Endothelial cell of umbilical vein (primary cell): ENCODE measurements at regions not wholly inside any gene's neighbourhood (a gene's known extent, or its start where the extent isn't known, plus 50 kb on each side); places are given as distances from the start of the nearest gene placed in this dataset.

Experiments
- BruUV-seq: library from RNA; stranded (reverse); fragments of 400-500 nt; replicated peaks from 2 replicates; lab custom pipeline; 2021; lab: Mats Ljungman, UMichigan
- CTCF ChIA-PET: fragments of 300-600, 350-600 bp; sonication (Branson Sonifier 250); formaldehyde crosslinking; loops from one replicate; lab custom pipeline; 2021; ENCODE audit warnings: antibody characterized with exemption, inconsistent platforms; lab: Charles Lee
- POLR2A ChIA-PET: fragments of 300-600, 350-600 bp; sonication (Branson Sonifier 250); formaldehyde crosslinking; loops from one replicate; lab custom pipeline; 2021; ENCODE audit warnings: antibody characterized with exemption, inconsistent platforms; lab: Charles Lee
- DNase-seq: peaks from one replicate; pipeline ENCODE4 v3.0.0-alpha.2; 2011; ENCODE audit warnings: low read depth, low spot score
- FAIRE-seq: peaks from 2 replicates; lab custom pipeline; 2011; peaks lifted over from hg19 to GRCh38; lab: Jason Lieb, UNC
- H2AFZ ChIP-seq: 2 replicates; pipeline ENCODE4 v1.6.0; 2012; ENCODE audit warnings: low read depth, low read length, control low read depth, inconsistent platforms
- H3K27ac ChIP-seq: 2 replicates; pipeline ENCODE4 v1.5.1; 2011; ENCODE audit warnings: low read depth, mild to moderate bottlenecking, control low read depth, low read length, moderate library complexity; ENCODE audit not compliant: insufficient read depth
- H3K27me3 ChIP-seq, 2 experiments: 2 replicates each; pipeline versions ENCODE4 v1.6.0 to v1.6.1; 2011; ENCODE audit warnings: low read length in 2 of 2, mixed read lengths in 1 of 2; ENCODE audit not compliant: control insufficient read depth in 2 of 2, insufficient read depth in 2 of 2
- H3K36me3 ChIP-seq, 2 experiments: 2 replicates in 1 of 2; 3 replicates in 1 of 2; pipeline ENCODE4 v1.5.1; 2011; ENCODE audit warnings: low read length in 2 of 2, mild to moderate bottlenecking in 1 of 2, moderate library complexity in 1 of 2; ENCODE audit not compliant: control insufficient read depth in 2 of 2, insufficient read depth in 2 of 2; ENCODE audit errors: extremely low read depth in 1 of 2
- H3K4me1 ChIP-seq: 3 replicates; pipeline ENCODE4 v1.5.1; 2011; ENCODE audit warnings: mild to moderate bottlenecking, low read length; ENCODE audit not compliant: control insufficient read depth, insufficient read depth; ENCODE audit errors: extremely low read depth
- H3K4me2 ChIP-seq: 2 replicates; pipeline ENCODE4 v1.6.1; 2011; ENCODE audit warnings: low read length, control low read depth, mixed read lengths; ENCODE audit not compliant: insufficient read depth
- H3K4me3 ChIP-seq, 3 experiments: fragments of 200-600 bp in 1 of 3; sonication (generic), shearing (Covaris generic) in 1 of 3; replicated peaks in 1 of 3; 2 replicates each; pipeline ENCODE4 v1.5.1; 2011 to 2016; ENCODE audit warnings: control low read depth in 3 of 3, low read length in 3 of 3, mild to moderate bottlenecking in 2 of 3, inconsistent platforms in 1 of 3, low read depth in 1 of 3, moderate library complexity in 1 of 3; ENCODE audit not compliant: insufficient read depth in 1 of 3
- H3K79me2 ChIP-seq: 2 replicates; pipeline ENCODE4 v1.6.0; 2012; ENCODE audit warnings: low read length, inconsistent platforms; ENCODE audit not compliant: control insufficient read depth, insufficient read depth
- H3K9ac ChIP-seq: replicated peaks from 2 replicates; pipeline ENCODE3; 2011; ENCODE audit warnings: low read length, control low read depth; ENCODE audit not compliant: insufficient read depth; ENCODE audit errors: extremely low read depth
- H3K9me1 ChIP-seq: replicated peaks from 3 replicates; pipeline ENCODE4 v1.6.0; 2011; ENCODE audit warnings: mild to moderate bottlenecking, low read length; ENCODE audit not compliant: control insufficient read depth, insufficient read depth; ENCODE audit errors: extremely low read depth
- H3K9me3 ChIP-seq: replicated peaks from 2 replicates; pipeline ENCODE4 v1.5.1; 2012; ENCODE audit warnings: low read length, inconsistent platforms; ENCODE audit not compliant: control insufficient read depth, insufficient read depth
- H4K20me1 ChIP-seq: replicated peaks from 2 replicates; pipeline ENCODE3; 2011; ENCODE audit warnings: mild to moderate bottlenecking, low read length; ENCODE audit not compliant: control insufficient read depth, insufficient read depth; ENCODE audit errors: extremely low read depth
- CTCF ChIP-seq, 2 donors: IDR thresholded peaks; 1 replicate in 1 of 2; 2 replicates in 1 of 2; pipeline ENCODE4 v1.5.1; 2011; ENCODE audit warnings: low read length in 2 of 2, mild to moderate bottlenecking in 2 of 2, moderate library complexity in 2 of 2, control low read depth in 1 of 2, inconsistent platforms in 1 of 2, low read depth in 1 of 2; ENCODE audit not compliant: insufficient read depth in 1 of 2; ENCODE audit errors: extremely low read depth in 1 of 2
- EZH2 ChIP-seq: IDR thresholded peaks from 2 replicates; pipeline ENCODE4 v1.6.1; 2012; ENCODE audit warnings: borderline replicate concordance, low read depth, mild to moderate bottlenecking, moderate library complexity, low read length, inconsistent platforms; ENCODE audit not compliant: severe bottlenecking
- FOS ChIP-seq: IDR thresholded peaks from 2 replicates; pipeline ENCODE4 v1.6.1; 2011; ENCODE audit warnings: mild to moderate bottlenecking, low read length, moderate library complexity, borderline replicate concordance; ENCODE audit not compliant: insufficient read depth
- GATA2 ChIP-seq: IDR thresholded peaks from 2 replicates; pipeline ENCODE4 v1.7.0; 2011; ENCODE audit warnings: low read depth, mild to moderate bottlenecking, moderate library complexity, mixed read lengths, low read length; ENCODE audit not compliant: insufficient read length, insufficient read depth
- JUN ChIP-seq: IDR thresholded peaks from 2 replicates; pipeline ENCODE4 v1.6.1; 2011; ENCODE audit warnings: borderline replicate concordance, low read depth; ENCODE audit not compliant: insufficient read length, insufficient read depth
- MAX ChIP-seq: IDR thresholded peaks from 2 replicates; pipeline ENCODE4 v1.6.1; 2011; ENCODE audit not compliant: insufficient read depth, insufficient read length
- MYC ChIP-seq: IDR thresholded peaks from one replicate; pipeline ENCODE4 v1.6.1; 2011; ENCODE audit warnings: mild to moderate bottlenecking, low read depth, low read length
- POLR2A ChIP-seq: IDR thresholded peaks from 2 replicates; pipeline ENCODE4 v1.6.1; 2012; ENCODE audit warnings: low read depth, mild to moderate bottlenecking, control low read depth, low read length
- POLR2AphosphoS5 ChIP-seq: IDR thresholded peaks from 2 replicates; pipeline ENCODE4 v1.6.1; 2012; ENCODE audit warnings: low read depth, mild to moderate bottlenecking, control low read depth, low read length, moderate library complexity; ENCODE audit not compliant: insufficient read depth
- dilution Hi-C: fragments of 300-500 bp; cut with MboI; formaldehyde crosslinking; loops from one replicate; pipeline ENCODE4 v1.15.0; 2019; ENCODE audit warnings: low sequenced_read_pairs; ENCODE audit not compliant: extremely low pct_ligation_motif_present
- intact Hi-C: fragments of 100-400 bp; cut with micrococcal nuclease; formaldehyde crosslinking; loops from one replicate; pipeline ENCODE4 v1.10.0; 2022

GRCh38 chr14:75363570-75364227 is 64.1 kb upstream of the JDP2 start:
- no peak overlapping the region for H2AFZ ChIP-seq
- no peaks in the 10 kb centered on the region for H3K36me3 ChIP-seq
- no peak overlapping the region for H3K4me3 ChIP-seq
- H3K79me2 ChIP-seq = no peaks in the 10 kb centered on the region
- no peaks in the 10 kb centered on the region for H3K9me1 ChIP-seq
- no peaks in the 10 kb centered on the region for H3K4me1 ChIP-seq
- FAIRE-seq (no peak), DNase-seq (no peak)
- intact Hi-C loops (no loop called here), dilution Hi-C loops (no loop called here)
- CTCF ChIA-PET = no interaction called here
- no peak overlapping the region for H3K27ac ChIP-seq
- TF ChIP-seq CTCF (IDR thresholded peaks at IDR 0.05; ENCODE audit: extremely low read depth in 1 of 2, insufficient read depth in 1 of 2, low read depth in 1 of 2, low read length in 2 of 2) = no peak
- no peak for TF ChIP-seq GATA2
- TF ChIP-seq POLR2A = no peak
- BruUV-seq = no TSS peak
- H3K4me2 ChIP-seq = no peak overlapping the region
- H3K9me3 ChIP-seq = no peaks in the 10 kb centered on the region
- H4K20me1 ChIP-seq = no peaks in the 10 kb centered on the region
- POLR2A ChIA-PET = no interaction called here
- H3K9ac ChIP-seq = no peak overlapping the region
- peaks cover 18 to 24% of the 10 kb centered on the region in 2 experiments for H3K27me3 ChIP-seq

GRCh38 chr14:75365116-75365515 is 62.7 kb upstream of the JDP2 start:
- no peak overlapping the region for H3K9ac ChIP-seq
- H3K36me3 ChIP-seq = no peaks in the 10 kb centered on the region
- no peak overlapping the region for H2AFZ ChIP-seq
- FAIRE-seq (no peak), DNase-seq (no peak)
- ChIA-PET CTCF (interaction anchor here (0.8 kb wide), 1 partner anchor 14 kb away, joined by 3 read pairs; no protein-coding TSS in a partner anchor), POLR2A (no interaction called here)
- no peaks in the 10 kb centered on the region for H3K4me1 ChIP-seq
- H3K27ac ChIP-seq = no peak overlapping the region
- H3K4me2 ChIP-seq = no peak overlapping the region
- no peaks in the 10 kb centered on the region for H4K20me1 ChIP-seq
- no TSS peak for BruUV-seq
- TF ChIP-seq JUN (no peak), EZH2 (no peak), FOS (no peak), MYC (no peak), POLR2AphosphoS5 (no peak), MAX (no peak), CTCF (IDR thresholded peaks at IDR 0.05; ENCODE audit: extremely low read depth in 1 of 2, insufficient read depth in 1 of 2, low read depth in 1 of 2, low read length in 2 of 2) (no peak)
- H3K4me3 ChIP-seq = no peak overlapping the region
- peaks cover 17 to 28% of the 10 kb centered on the region in 2 experiments for H3K27me3 ChIP-seq
- intact Hi-C loops (no loop called here), dilution Hi-C loops (no loop called here)
- no peaks in the 10 kb centered on the region for H3K9me3 ChIP-seq
- H3K79me2 ChIP-seq = no peaks in the 10 kb centered on the region
- no peaks in the 10 kb centered on the region for H3K9me1 ChIP-seq
